ENCODE measurements at regions not wholly inside any gene's neighbourhood (a gene's known extent, or its start where the extent isn't known, plus 50 kb on each side); places are given as distances from the start of the nearest gene placed in this dataset.

DNA sequence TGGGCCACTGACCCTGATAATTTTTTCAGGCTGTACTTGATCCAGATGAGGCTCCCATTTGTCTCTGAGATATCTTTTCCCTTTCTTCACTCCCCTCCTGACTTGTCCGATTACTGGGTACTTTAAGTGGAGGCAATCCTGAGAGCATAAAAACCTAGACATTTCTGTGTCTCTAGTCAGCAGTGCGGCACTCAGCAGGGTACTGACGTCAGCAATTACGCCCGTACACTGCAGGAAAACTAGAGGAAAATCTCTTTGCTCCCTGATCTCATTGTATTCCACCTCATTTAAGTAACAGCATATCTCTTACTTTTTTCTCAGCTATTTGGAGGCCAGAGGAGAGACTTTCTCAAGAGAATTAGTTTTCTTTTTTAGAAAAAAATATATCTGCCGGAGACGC lies 315.5 kb upstream of the OR4E1 start:
- no peak for TF ChIP-seq ZFX (IDR thresholded peaks at IDR 0.05)
- no peak for TF ChIP-seq CTCF (conservative IDR thresholded peaks at IDR 0.05)
- no peak overlapping the region for H3K27ac ChIP-seq

GRCh38 chr14:21988413-21988812 lies 314.8 kb upstream of the OR4E1 start:
- H3K27ac ChIP-seq = no peak overlapping the region
- no peak for TF ChIP-seq ZFX (IDR thresholded peaks at IDR 0.05)
- TF ChIP-seq CTCF (conservative IDR thresholded peaks at IDR 0.05) = no peak; the same call in 1 of the 2 replicates

DNA sequence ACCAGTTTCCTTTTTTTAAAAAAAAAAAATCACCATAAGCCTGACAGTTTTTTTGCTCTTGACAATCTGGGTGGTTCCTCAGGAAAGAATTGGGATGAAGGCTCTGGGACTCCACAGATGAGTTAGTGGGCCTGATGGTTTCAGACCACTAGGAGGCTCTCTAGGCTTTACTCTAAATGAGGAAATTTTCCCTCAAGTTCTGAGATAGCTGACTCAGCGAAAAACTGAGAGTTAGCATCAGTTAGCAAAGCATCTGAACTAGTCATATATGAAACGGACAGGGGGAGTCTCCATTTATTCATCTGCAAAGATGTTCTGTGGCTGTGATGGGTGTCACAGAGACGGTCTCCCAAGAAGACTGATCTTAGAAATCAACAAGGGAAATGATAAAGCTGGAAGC lies 314.3 kb upstream of the OR4E1 start:
- TF ChIP-seq CTCF (conservative IDR thresholded peaks at IDR 0.05) = peak; percentile 66
- TF ChIP-seq ZFX (IDR thresholded peaks at IDR 0.05) = no peak
- no peak overlapping the region for H3K27ac ChIP-seq

DNA sequence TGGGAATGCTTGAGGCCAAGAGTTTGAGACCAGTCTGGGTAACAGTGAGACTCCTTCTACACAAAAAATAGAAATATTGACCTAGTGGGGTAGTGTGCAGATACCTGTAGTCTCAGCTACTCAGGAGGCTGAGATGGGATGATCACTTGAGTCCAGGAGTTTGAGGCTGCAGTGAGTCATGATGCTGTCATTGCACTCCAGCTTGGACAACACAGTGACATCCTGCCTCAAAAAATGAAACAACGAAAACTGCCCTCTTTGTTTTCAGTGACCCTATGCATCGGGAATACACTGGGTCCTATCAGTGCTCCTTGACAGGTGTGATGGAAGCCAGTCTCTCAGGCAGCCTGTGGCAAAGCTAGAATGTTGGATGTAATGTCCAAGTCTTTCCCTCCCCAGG lies 311.5 kb upstream of the OR4E1 start:
- H3K27ac ChIP-seq = no peak overlapping the region
- no peak for TF ChIP-seq ZFX (IDR thresholded peaks at IDR 0.05)

DNA sequence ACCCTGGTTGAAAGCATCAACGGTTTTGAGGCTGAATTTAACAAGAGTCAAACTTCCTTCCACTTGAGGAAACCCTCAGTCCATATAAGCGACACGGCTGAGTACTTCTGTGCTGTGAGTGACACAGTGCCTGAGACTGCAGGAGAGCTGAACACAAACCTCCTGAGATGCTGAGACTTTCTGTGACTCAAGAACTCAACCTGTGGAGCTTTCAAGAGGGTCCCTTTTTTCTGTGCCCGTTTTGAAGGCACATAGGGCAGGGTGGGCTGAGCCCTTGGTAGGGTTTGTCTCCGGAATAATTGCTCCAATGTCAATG lies 305.3 kb upstream of the OR4E1 start:
- TF ChIP-seq CTCF (conservative IDR thresholded peaks at IDR 0.05) = no peak
- no peak for TF ChIP-seq ZFX (IDR thresholded peaks at IDR 0.05)
- no peak overlapping the region for H3K27ac ChIP-seq

GRCh38 chr14:21978184-21978998 lies 304.8 kb upstream of the OR4E1 start:
- peak; percentile 88 for TF ChIP-seq CTCF (conservative IDR thresholded peaks at IDR 0.05)
- no peak for TF ChIP-seq ZFX (IDR thresholded peaks at IDR 0.05)
- no peak overlapping the region for H3K27ac ChIP-seq

DNA sequence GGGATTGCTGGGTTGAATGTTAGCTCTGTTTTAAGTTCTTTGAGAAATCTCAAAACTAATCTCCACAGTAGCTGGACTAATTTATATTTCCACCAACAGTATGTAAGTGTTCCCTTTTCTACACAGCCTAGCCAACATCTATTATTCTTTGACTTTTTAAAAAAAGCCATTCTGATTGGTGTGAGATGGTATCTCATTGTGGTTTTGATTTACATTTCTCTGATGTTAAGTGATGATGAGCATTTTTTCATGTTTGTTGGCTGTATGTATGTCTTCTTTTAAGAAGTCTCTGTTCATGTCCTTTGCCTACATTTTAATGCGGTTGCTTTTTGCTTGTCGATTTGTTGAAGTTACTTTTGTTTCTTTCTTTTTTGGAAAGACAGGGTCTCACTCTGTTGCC lies 301.1 kb upstream of the OR4E1 start:
- no peak overlapping the region for H3K27ac ChIP-seq
- TF ChIP-seq CTCF (conservative IDR thresholded peaks at IDR 0.05) (no peak), ZFX (IDR thresholded peaks at IDR 0.05) (no peak)

DNA sequence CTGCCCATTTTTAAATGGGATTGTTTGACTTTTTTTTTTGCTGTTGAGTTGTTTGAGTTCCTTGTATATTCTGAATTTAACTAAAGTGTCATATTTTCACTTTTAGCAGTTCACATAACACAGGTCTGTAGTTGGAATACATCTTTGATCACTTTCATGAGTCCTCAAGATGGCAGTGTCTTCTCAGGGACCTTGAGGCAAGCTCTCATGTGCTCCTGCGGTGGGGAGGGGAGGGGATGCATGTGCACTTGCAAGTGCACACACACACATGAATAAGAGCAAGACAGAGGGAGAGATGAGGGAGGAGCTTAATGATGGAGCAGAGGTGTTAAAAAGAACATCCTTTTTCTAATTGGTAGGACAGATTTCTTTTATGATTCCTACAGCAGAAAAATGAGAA lies 291.4 kb upstream of the OR4E1 start:
- no peak overlapping the region for H3K27ac ChIP-seq
- TF ChIP-seq ZFX (IDR thresholded peaks at IDR 0.05) = no peak
- TF ChIP-seq CTCF (conservative IDR thresholded peaks at IDR 0.05) = no peak

Measured in C4-2B (cell line).